Small intestine (tissue), 7 donors: ENCODE measurements at regions not wholly inside any gene's neighbourhood (a gene's known extent, or its start where the extent isn't known, plus 50 kb on each side); places are given as distances from the start of the nearest gene placed in this dataset.

Source experiments
- DNase-seq, 2 donors: peaks; one replicate each; pipeline versions ENCODE4 v3.0.0 to v3.0.0-alpha.2; 2013
- FAIRE-seq: peaks from 2 replicates; lab custom pipeline; 2012; peaks lifted over from hg19 to GRCh38; lab: Jason Lieb, UNC
- H3K27ac ChIP-seq, 3 donors: one replicate each; pipeline ENCODE4 v1.5.1; 2013; ENCODE audit warnings: low read length in 2 of 3, mild to moderate bottlenecking in 2 of 3, control low read depth in 1 of 3, inconsistent platforms in 1 of 3, low read depth in 1 of 3, moderate library complexity in 1 of 3
- H3K27me3 ChIP-seq, 3 donors: one replicate each; pipeline ENCODE4 v1.6.1; 2013; ENCODE audit warnings: low read length in 3 of 3, inconsistent platforms in 1 of 3; ENCODE audit not compliant: control insufficient read depth in 3 of 3, insufficient read depth in 3 of 3
- H3K36me3 ChIP-seq, 3 donors: one replicate each; pipeline ENCODE4 v1.6.1; 2013; ENCODE audit warnings: low read length in 3 of 3, inconsistent platforms in 1 of 3, low read depth in 1 of 3, mild to moderate bottlenecking in 1 of 3, moderate library complexity in 1 of 3; ENCODE audit not compliant: control insufficient read depth in 3 of 3, insufficient read depth in 2 of 3
- H3K4me1 ChIP-seq, 3 donors: one replicate each; pipeline ENCODE4 v1.6.1; 2013; ENCODE audit warnings: low read length in 2 of 3, inconsistent platforms in 1 of 3, low read depth in 1 of 3, mild to moderate bottlenecking in 1 of 3, moderate library complexity in 1 of 3; ENCODE audit not compliant: control insufficient read depth in 3 of 3, insufficient read depth in 2 of 3
- H3K4me3 ChIP-seq, 3 donors: one replicate each; pipeline ENCODE4 v1.5.1; 2013; ENCODE audit warnings: low read length in 3 of 3, control low read depth in 1 of 3, inconsistent platforms in 1 of 3, low read depth in 1 of 3, mild to moderate bottlenecking in 1 of 3, moderate library complexity in 1 of 3
- H3K9me3 ChIP-seq, 2 donors: one replicate each; pipeline ENCODE4 v1.6.1; 2013; ENCODE audit warnings: low read depth in 1 of 2, low read length in 1 of 2; ENCODE audit not compliant: control insufficient read depth in 2 of 2, insufficient read depth in 1 of 2
- WGBS, 3 donors: extraction: QIAGEN DNeasy Blood & Tissue Kit; methylation state at CpG; one replicate each; pipeline ENCODE4 v1.1.7; 2013; 5-methylcytosine and 5-hydroxymethylcytosine counted together
- donor health status: healthy with polysubstance abuse.
- donor health status: control.
- donor health status: control.
- donor health status: Bipolar disorder and iron deficiency.
- donor health status: healthy.

DNA sequence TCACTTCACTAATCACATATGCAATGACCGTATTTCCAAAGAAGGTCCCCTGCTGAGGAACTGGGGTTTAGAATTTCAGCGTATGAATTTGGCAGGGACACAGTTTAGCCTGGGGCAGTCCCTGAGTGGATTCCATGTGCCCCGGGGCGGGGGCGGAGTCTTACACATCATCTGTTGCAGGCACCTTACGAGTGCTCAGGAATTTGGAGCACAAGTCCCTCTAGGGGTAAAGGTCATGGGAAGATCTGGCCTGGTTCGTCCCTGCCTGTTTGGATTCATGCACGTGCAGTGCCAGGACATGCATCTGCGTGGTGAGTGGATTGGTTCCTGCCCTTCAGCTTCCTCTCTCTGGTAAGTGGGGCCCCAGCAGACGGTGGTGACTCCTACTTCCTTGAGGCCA lies 208.3 kb upstream of the C1orf174 start:
- Histone ChIP-seq H3K27ac (no peak overlapping the region), H3K27me3 (no peaks in the 10 kb centered on the region), H3K9me3 (no peaks in the 10 kb centered on the region), H3K4me3 (no peak overlapping the region), H3K4me1 (no peaks in the 10 kb centered on the region), H3K36me3 (no peaks in the 10 kb centered on the region)
- 44 to 52% (median 51%) methylated on average over 10 of the region's 10 CpGs for WGBS, 3 donors
- DNase-seq (no peak), FAIRE-seq (no peak)

DNA sequence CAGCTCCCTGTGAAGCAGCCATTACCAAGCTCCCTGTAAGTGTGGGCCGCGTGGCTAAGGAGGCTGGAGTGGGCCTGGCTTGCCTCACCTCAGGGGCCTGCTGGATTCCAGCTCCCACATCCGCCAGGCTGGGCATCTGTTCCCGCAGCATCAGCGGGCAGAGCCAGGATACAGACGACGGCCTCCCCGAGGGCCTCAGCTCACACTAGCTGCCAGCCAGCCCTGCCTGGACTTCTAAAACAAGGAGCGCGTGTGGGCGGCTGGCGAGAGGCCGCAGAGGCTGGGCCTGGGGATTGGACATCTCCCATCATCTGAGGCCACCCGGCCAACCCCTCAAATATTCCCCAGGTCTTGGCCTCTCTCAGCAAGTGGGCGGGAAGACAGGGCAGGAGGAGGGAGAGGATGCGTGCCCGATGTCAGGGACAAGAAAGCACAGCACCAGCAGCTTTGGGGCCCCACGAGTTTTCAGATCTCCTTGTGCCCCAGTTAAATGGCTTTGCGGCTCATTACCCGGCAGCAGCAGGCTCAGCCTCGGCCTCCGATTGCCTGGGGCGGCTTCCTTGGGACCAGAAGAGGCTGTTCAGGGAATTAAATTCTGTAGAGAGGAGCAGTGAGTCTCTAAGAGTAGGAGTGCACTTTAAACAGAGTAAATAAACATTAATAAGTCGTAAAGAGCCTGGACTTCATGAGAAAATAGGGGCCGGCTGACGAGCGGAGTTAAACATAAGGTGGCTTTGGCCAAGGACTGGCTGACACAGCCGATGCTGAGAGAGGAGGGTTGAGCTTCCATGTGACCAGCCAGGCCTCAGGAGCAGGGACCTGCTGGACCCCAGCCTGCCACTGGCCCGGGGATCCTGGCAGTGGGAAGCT lies 208.9 kb upstream of the C1orf174 start:
- DNase-seq (no peak), FAIRE-seq (no peak)
- Histone ChIP-seq H3K36me3 (no peaks in the 10 kb centered on the region), H3K27ac (no peak overlapping the region), H3K9me3 (no peaks in the 10 kb centered on the region), H3K4me1 (no peaks in the 10 kb centered on the region), H3K27me3 (no peaks in the 10 kb centered on the region), H3K4me3 (no peak overlapping the region)
- 67 to 76% (median 72%) methylated on average over 26 to 29 of the region's 29 CpGs for WGBS, 3 donors

DNA sequence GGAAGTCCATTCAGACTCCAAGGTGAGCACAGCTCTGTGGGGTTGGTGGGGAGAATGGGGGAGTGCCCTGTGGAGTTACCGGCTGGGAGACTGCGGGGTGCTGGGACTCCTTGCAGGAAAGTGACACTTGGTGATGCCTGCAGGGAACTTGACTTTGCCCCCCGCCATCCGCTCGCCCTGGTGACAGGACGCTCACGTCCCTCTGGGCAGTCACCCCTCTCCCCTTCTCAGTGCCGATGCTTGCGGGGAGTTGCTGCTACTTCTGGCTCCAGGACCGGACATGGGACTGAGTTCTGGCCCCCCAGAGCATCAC lies 209.5 kb upstream of the C1orf174 start:
- FAIRE-seq (no peak), DNase-seq (no peak)
- Histone ChIP-seq H3K4me1 (no peaks in the 10 kb centered on the region), H3K27me3 (no peaks in the 10 kb centered on the region), H3K36me3 (no peaks in the 10 kb centered on the region), H3K27ac (no peak overlapping the region), H3K9me3 (no peaks in the 10 kb centered on the region), H3K4me3 (no peak overlapping the region)
- 89 to 92% (median 91%) methylated on average over 10 of the region's 10 CpGs for WGBS, 3 donors

DNA sequence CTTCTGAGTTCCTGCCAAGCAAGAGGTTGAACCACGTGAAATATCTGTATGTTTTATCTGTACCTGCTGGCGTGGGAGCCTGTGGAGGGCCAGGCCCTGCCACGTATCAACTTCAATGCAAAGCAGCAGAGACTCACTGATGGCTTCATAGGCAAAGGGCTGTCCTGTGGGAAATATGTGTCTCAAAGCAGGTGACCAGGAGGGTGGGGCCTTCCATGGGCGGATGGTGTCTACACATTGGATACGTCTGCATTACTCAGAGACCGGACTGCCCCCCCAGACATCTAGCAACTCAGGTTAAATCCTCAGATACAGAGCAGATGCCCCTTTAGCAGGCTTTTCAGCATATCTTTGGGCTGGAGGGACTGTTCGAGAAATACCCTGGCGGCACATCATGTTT lies 210.8 kb upstream of the C1orf174 start:
- no peak overlapping the region for H3K4me3 ChIP-seq
- H3K4me1 ChIP-seq, result no peaks in the 10 kb centered on the region
- no peak for FAIRE-seq

DNA sequence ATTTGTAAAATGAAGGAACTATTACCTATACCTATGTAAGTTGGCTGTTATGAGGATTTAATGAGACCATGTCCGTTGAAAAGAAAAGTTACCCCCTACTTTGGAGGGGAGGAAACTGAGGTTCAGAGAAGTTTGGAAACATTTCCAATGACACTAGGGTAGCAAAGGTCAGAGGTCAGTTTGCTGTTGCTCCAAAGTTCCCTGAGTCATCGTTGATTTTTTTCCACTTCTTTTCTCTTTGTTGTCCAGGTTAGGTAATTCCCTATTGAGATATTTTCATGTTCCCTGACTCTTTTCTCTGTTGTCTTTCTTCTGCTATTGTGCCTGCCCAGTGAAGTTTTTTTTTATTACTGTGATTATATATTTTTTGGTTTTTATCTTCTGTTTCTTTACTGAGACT lies 213.8 kb upstream of the C1orf174 start:
- Histone ChIP-seq H3K9me3 (no peaks in the 10 kb centered on the region), H3K27me3 (no peaks in the 10 kb centered on the region), H3K4me1 (no peaks in the 10 kb centered on the region), H3K27ac (no peak overlapping the region), H3K4me3 (no peak overlapping the region), H3K36me3 (no peaks in the 10 kb centered on the region)
- DNase-seq (no peak), FAIRE-seq (no peak)
- WGBS, 3 donors, result 71 to 86% (median 82%) methylated on average over 2 of the region's 2 CpGs

More for the DNA sequence above, 210.8 kb upstream of the C1orf174 start:
- WGBS, 3 donors, result 64 to 82% (median 66%) methylated on average over 8 of the region's 8 CpGs
- Histone ChIP-seq H3K27me3 (no peaks in the 10 kb centered on the region), H3K36me3 (no peaks in the 10 kb centered on the region), H3K27ac (no peak overlapping the region), H3K9me3 (no peaks in the 10 kb centered on the region)
- no peak for DNase-seq

DNA sequence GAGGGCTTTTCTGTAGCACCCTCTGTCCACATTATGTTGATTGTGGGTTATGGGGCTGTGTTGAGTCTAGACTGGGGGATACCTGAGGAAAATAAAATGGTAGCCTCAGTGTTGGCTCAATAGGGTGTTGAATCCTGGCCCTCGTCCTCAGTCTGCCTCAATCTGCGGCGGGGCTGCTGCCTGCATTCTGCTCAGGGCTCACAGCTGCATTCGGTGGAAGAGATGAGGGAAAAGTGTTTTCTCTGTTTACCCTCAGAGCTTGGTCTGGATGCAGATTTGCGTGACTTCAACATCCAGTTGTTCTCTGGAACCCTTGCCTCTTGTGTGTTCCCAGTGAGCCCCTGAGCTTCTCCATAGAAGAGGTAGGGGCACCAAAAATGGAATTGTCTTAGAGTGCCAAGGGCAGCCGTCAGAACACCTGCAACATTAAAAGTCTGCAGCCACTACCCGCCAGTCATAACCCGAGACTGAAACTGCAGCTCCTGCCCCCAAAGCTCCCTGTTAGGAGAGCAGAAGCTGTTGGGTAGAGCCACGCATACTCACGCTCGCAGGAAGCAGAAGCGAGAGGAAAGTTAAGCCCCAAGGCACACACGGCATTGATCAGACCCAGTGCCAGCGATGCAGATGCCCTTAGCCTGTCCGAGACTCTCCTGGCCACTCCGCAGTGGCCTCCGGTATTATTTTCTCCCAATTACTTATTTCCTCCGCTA lies 215.3 kb upstream of the C1orf174 start:
- Histone ChIP-seq H3K4me1 (no peaks in the 10 kb centered on the region), H3K9me3 (no peaks in the 10 kb centered on the region), H3K27ac (no peak overlapping the region), H3K27me3 (peaks cover 0 to 6% (median 0%) of the 10 kb centered on the region in 3 donors), H3K4me3 (no peak overlapping the region), H3K36me3 (no peaks in the 10 kb centered on the region)
- whole genome bisulfite sequencing, 3 donors, result 79 to 87% (median 85%) methylated on average over 18 of the region's 18 CpGs
- FAIRE-seq (no peak), DNase-seq (no peak)

DNA sequence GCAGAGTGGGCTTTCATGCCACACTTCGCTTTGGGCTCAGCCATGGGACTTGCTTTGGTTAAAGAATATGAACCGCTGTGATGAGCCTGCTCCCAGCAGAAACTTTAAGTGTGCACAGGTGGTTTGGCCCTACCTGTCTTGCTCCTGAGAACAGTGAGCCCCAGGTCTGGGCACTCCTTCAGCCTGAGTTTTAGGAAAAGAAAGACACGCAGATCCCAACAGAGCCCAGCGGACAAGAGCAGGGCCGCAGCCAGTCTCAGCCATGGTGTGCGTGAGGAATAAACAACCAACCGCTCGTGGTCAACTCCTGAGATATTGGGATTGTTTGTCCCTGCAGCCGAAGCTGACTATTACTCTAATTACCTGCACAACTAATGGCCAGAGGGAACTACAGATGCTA lies 217.1 kb upstream of the C1orf174 start:
- DNase-seq (no peak), FAIRE-seq (no peak)
- no peaks in the 10 kb centered on the region for H3K9me3 ChIP-seq
- WGBS, 3 donors, result 88 to 93% (median 91%) methylated on average over 9 of the region's 9 CpGs
- no peaks in the 10 kb centered on the region for H3K4me1 ChIP-seq
- H3K27ac ChIP-seq, result no peak overlapping the region
- H3K36me3 ChIP-seq, result no peaks in the 10 kb centered on the region
- no peak overlapping the region for H3K4me3 ChIP-seq
- H3K27me3 ChIP-seq, result peaks cover 0 to 6% (median 0%) of the 10 kb centered on the region in 3 donors

DNA sequence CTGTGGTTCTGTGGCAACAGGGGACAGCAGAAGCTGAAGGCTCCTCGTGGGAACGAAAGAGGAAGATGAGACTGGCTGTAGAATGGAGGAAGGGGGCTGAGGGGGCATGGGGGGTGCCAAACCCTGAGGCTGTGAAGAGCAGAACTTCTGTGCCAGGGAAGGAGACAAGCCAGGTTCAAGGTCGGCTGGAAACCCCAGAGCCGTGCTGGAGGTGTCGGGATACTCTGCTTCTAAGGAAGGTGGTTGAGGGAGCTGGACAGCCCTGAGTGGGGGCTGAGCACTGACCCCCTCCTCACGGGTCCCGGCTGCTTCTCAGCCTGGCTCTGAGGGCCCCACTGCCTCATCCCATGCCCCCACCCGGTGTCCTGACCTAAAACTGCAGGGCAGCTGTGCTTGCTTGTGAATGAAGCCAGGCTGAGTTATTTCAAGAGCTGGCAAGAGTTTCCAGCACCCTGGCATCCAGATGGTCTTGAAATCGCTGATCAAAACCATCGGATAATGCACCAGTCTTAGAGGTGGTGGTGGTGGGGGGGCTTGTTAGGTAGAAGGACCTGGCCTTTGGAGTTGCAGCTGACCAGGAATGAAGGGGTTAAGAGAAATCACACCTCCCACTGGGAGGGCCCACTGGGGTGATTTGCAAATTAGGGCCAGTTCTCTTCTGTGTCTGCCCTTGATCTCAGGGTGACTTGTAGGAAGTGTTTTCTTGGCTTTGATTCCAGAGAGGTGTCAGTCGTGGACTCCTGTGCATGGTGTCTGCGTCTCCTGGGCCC lies 218.9 kb upstream of the C1orf174 start:
- DNase-seq, result no peak
- Histone ChIP-seq H3K27ac (no peak overlapping the region), H3K27me3 (peaks cover 0 to 6% (median 0%) of the 10 kb centered on the region in 3 donors), H3K4me1 (no peaks in the 10 kb centered on the region), H3K4me3 (no peak overlapping the region), H3K9me3 (no peaks in the 10 kb centered on the region), H3K36me3 (no peaks in the 10 kb centered on the region)
- FAIRE-seq, result no peak
- 57 to 66% (median 59%) methylated on average over 12 of the region's 12 CpGs for WGBS, 3 donors
